ENCODE measurements at regions not wholly inside any gene's neighbourhood (a gene's known extent, or its start where the extent isn't known, plus 50 kb on each side); places are given as distances from the start of the nearest gene placed in this dataset.
"Not testable (repeated sequence)": the region's sequence is repeated elsewhere in the genome, so short reads cannot be mapped to it uniquely, and the experiment has no call there.

DNA sequence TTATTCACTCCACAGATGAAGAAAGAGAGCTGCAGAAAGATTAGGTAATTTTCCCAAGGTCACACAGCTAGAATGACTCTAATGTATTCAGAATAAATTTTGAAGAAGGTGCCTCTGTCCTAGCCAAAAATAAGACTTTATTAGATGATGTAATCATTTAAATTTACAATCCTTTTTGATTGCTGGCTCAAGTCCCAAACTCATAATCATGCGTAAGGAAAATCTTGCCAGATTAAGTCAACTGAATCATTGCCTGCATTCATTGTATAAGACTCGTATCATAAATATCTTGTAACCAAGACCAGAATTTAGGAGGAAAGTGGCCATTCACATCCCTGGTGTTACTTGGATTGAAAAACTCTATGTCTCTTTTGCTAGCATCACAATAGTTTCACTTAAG is 53.1 kb upstream of the STK39 start:
- no peak for DNase-seq

DNA sequence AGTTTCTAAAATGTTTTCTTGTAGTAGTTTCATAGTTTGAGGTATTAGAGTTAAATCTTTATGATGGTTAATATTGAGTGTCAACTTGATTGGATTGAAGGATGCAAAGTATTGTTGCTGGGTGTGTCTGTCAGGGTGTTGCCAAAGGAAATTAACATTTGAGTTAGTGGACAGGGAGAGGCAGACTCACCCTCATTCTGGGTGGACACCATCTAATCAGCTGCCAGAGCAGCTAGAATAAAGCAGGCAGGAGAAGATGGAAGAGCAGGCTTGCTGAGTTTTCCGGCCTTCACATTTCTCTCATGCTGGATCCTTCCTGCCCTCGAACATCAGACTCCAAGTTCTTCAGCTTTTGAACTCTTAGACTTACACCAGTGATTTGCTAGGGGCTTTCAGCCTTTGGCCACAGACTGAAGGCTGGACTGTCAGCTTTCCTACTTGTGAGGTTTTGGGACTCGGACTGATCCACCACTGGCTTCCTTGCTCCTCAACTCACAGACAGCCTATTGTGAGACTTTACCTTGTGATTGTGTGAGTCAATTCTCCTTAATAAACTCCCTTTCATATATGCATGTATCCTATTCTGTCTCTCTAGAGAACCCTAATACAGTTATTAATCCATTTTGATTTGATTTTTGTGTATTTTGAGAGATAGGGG is 56.8 kb upstream of the STK39 start:
- DNase-seq = no peak

DNA sequence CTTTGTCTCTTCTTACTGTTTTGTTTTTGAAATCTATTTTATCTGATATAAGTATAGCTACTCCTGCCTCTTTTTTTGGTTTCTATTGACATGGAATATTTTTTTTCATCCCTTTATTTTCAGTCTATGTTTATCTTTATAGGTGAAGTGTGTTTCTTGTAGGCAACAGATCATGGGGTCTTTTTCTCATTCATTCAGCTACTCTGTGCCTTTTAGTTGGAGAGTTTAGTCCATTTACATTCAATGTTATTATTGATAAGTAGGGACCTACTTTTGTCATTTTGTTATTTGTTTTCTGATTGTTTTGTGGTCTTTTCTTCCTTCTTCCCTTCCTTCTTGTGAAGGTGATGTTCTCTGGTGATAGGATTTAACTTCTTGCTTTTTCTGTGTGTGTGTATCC is 60.0 kb upstream of the STK39 start:
- DNase-seq = no peak

GRCh38 chr2:168310580-168310979 is 63.2 kb upstream of the STK39 start:
- no peak for DNase-seq

GRCh38 chr2:168311261-168311910 is 64.0 kb upstream of the STK39 start:
- no peak for DNase-seq

DNA sequence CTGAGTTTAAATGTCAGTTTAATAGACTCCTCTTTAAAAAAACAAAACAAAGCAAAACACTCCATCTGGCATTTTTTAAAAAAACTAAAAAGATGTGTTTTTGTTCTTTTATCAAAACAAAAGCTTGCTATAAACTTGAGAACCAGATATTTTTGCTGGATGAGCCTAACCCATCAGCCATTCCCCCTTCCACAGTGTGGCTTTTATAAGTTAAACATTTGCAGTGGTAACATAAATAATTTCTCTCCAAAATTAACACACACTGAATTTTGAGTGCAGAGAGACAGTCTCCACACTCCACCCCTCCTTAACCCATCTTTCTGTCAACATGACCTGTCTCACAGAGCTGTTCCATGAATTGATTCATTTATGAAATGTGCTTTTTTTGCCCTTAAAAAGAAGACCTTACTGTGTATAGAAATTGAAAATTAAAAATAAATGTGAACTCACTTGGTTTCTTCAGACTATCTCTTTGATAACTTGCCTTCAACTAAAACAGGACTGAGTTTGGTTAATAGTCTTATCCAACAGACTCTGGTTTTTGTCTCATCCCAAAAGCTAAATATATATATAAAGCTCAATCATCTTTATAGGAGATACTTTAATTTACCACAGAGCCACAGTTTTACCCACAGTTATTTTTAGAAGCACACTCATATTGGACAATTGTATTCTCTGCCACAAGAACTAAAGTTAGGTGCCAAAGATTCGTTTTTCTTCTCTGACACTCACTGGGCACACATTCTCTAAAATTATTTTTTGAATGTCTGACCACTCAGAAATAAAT is 64.8 kb upstream of the STK39 start:
- DNase-seq = no peak

DNA sequence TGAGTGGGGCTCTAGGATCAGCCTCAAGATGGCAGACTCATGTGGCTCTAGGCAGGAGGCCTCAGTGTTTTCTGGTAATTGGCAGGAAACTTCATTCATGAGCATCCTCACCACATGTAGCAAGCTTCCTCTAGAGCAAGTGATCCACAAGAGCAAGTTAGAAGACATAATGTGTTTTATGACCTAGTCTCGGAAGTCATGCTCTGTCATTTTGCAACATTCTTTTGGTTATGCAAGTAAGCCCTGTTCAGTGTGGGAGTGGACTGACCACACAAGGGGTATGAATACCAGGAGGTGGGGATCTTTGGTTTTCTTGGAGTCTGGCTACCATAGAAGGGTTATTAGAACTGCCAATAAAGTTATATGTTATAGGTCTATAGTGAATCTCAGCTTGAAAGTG is 66.8 kb upstream of the STK39 start:
- DNase-seq = no peak

DNA sequence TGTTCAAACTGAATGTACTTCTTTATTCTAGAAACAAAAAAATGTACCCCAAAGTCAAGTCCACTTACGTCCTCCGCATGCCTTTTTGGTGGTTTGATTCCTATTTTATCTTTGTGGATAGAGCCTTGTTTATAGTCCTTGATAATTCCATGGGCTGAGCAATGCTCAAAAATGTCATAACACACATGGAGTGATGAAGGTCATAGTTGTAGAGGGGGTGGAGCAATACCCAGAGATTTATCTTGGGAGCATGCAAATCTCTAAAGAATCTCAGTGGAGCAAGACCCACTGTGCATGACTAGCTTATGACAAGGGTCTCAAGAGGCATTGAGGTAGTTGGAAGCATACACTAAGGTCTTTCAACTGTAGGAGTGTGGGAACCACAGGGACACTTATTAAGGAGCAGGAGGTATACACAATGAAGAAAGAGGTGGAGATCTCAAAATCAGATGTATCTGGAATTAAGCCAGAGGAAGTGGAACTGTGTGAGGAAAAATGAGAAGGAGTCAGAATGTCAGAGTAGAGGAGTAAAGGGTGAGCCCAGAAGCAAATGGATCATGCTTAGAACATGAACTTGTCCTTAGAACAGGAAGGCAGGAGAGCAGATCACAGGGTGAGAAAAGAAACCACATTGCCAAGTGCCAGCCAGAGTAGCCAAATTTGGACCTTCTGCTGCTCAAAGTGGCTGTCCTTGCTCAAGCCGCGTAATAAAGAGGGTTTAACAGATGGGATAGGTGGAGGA is 68.1 kb upstream of the STK39 start:
- no peak for DNase-seq

DNA sequence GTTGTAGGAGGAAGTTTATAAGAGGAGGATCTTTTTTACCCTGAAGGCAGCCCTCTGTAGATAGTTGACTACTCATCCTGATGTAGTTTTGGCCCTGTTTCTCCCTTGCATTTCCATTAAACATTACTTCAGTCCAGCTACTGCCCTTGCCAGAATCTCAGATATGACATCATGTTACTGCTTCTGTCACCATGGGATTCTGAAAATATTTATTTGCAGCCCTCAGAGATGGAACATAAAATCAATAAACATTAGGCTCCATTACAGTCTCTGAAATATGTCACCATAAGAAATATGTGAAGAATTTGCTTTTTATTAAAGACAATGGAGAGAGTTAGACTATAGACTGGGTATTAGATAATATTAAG is 68.7 kb upstream of the STK39 start:
- DNase-seq = no peak

- DNase-seq = no peak
Observed at GRCh38 chr2:168317282-168317681, 69.9 kb upstream of the STK39 start.

GRCh38 chr2:168320267-168320666 is 72.9 kb upstream of the STK39 start:
- DNase-seq = no peak

- no peak for DNase-seq
Observed at GRCh38 chr2:168322325-168323007, 75.1 kb upstream of the STK39 start.

- DNase-seq = no peak
Observed at GRCh38 chr2:168323529-168324021, 76.2 kb upstream of the STK39 start.

DNA sequence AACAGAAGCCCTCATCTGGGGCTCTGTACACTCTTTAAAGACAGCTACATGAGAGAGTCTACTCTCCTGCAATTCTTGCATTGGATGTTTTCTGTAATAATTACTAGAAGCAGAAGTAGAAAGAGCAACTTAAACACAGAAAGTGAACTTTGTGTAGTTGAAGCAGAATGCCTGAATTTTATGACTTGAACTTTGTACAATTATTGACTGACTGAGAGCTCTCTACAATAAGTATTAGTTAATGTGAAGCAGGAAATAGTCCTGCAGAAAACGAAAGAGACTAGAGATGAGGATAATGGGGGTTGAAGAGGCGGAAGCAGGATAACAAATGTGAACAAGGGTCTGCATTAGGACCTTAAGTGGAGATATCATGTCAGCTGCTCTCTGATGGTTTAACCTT is 79.2 kb upstream of the STK39 start:
- no peak for DNase-seq

DNA sequence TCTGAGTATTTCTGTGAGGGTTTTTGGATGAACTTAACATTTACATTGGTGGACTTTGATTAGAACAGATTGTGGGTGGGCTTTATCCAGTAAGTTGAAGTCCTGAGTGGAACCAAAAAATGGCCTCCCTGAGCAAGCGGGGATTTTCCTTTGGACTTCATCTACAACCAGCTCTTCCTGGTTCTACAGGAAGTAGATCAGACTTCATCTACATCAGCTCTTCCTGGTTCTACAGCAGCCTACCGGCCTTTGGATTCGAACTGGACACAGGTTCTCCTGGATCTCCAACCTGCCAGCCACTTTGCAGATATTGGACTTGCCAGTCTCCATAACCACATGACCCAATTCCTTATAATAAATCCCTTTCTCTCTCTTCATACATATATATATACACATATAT is 79.9 kb upstream of the STK39 start:
- no peak for DNase-seq

- no peak for DNase-seq
Observed at GRCh38 chr2:168328421-168328820, 81.0 kb upstream of the STK39 start.

DNA sequence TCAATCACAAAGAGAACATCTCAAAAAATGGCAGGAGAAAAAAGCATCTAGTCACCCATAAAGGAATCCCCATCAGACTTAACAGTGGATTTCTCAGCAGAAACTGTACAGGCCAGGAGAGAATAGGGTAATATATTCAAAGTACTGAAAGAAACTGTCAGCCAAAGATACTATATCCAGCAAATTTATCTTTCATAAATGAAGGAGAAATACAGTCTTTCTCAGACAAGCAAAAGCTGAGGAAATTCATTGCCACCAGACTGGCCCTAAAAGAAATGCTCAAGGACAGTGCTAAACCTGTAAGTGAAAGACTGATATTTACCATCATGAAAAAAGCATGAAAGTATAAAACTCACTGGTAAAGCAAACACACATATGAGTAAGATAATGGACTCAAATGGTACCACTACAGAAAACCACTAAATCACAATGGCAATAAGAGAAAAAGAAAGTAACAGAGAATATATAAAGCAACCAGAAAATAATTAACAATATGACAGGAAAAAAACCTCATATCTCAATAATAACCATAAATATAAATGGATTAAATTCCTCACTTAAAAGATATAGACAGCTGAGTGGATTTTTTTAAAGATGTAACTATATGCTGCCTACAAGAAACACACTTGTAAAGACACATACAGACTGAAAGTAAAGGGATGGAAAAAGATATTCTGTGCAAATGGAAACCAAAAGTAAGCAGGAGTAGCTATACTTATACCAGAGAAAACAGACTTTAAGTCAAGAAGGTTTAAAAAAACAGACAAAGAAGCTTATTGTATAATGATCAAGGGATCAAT is 83.4 kb upstream of the STK39 start:
- no peak for DNase-seq

- not testable (repeated sequence) for DNase-seq
Observed at GRCh38 chr2:168335254-168335653, 87.9 kb upstream of the STK39 start.

DNA sequence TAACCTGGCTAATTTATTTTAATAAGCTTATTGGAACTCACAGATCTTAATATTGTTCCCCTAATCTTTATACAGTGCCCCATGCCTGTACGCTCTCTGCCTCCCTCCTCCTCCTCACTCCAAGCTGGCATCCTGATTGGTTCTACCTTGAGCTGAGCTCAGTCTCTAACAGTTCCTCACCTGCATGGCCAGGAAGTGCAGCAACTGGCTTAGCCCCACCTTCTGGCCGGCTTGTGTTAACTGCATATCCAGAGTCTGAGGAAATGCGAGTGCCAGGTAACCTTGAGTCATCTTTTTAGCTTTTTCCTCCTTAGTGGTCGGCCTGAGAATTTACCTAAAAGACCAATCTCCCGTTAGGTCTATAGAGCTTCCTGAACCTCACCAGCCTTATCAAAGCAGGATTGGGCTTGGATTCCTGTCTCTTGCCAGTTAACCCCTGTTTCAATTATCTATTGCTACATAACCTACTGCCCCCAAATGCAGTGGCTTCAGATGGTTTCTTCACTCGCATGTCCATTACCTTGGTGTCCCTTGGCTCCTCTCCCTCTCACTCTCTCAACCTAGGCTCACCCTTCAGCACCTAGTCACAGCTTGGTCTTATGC is 89.5 kb upstream of the STK39 start:
- peak; percentile 66 for DNase-seq

- no peak for DNase-seq
Observed at GRCh38 chr2:168338292-168338691, 90.9 kb upstream of the STK39 start.

DNA sequence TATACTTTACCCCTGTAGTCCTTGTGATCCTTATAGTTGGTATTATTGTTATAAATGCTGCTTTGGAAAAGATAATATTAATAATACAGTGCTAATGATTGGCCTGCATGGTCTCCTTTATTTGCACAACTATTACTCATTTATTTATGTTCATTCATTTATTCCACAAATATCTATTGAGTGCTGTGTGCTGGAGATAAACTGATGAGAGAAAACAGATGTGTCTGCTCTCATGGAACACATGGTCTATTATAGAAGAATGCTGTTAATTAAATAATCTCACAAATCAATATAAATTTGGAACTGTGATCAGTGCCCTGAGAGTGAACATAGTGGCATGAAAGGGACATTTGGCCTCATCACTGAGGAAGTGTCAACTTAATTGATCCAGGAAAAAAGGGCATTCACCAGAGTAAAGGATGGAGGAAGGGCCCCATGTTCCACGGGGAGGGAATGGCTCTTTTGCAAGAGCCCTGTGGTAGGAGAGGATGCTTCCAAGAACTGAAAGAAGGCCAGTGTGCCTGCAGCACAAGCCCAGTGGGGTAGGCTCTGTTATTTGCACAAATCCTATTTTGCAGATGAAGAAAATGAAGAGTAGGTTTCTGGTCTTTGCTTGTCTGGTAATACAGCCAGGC is 91.5 kb upstream of the STK39 start:
- DNase-seq = no peak
